WI38 (cell line): ENCODE measurements at regions not wholly inside any gene's neighbourhood (a gene's known extent, or its start where the extent isn't known, plus 50 kb on each side); places are given as distances from the start of the nearest gene placed in this dataset.
"Not testable (repeated sequence)": the region's sequence is repeated elsewhere in the genome, so short reads cannot be mapped to it uniquely, and the experiment has no call there.

Experiments used
- H3K4me3 ChIP-seq: 2 replicates; pipeline ENCODE4 v1.5.1; 2011; ENCODE audit warnings: low read depth, mild to moderate bottlenecking, control low read depth, low read length
- CTCF ChIP-seq: IDR thresholded peaks from 2 replicates; pipeline ENCODE4 v1.5.1; 2012; ENCODE audit warnings: low read depth, mild to moderate bottlenecking, control low read depth, low read length

- TF ChIP-seq CTCF, result no peak
Measured at GRCh38 chr17:77286391-77286640, 145.5 kb downstream of the SEC14L1 start.

GRCh38 chr17:77286641-77287431 is 146.1 kb downstream of the SEC14L1 start:
- H3K4me3 ChIP-seq, result no peak overlapping the region
- no peak for TF ChIP-seq CTCF

More at GRCh38 chr17:77286391-77286640, 145.5 kb downstream of the SEC14L1 start:
- no peak overlapping the region for H3K4me3 ChIP-seq

DNA sequence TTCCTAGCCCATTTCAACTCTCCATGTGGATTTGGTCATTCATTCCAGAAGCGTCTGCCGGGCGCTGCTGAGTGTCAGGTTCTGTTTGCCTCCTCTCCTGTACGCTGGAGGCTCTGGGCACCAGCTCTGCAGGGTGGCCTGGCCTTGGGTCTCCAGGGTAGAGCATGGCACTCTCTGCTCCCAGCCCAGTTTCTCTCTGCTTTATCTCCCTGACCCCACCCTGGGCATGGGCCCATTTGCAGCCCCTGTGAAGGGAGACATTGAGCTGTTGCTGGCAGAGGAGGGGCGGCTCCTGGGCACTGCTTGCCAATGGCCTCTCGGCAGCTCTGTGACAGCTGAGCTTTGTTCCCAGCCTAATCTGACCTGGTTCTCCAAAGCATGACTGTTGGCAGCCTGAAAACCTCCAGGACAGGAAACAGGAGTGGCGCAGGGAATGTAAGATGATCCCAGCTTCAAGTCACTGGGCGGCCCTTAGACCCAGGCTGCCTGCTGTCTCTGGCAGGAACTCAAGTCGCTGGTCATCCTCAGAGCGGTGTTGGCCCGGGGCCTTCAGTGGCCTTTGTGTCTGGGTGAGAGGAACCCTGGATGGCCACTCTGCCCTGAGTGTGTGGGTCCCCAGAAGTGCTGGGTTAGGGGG is 146.8 kb downstream of the SEC14L1 start:
- H3K4me3 ChIP-seq, result no peak overlapping the region
- no peak for TF ChIP-seq CTCF

- H3K4me3 ChIP-seq, result no peak overlapping the region
- TF ChIP-seq CTCF, result no peak
Measured at GRCh38 chr17:77288115-77288619, 147.4 kb downstream of the SEC14L1 start.

- not testable (repeated sequence) for H3K4me3 ChIP-seq
Measured at GRCh38 chr17:77290759-77291558, 150.2 kb downstream of the SEC14L1 start.

GRCh38 chr17:77291591-77292386 is 151.0 kb downstream of the SEC14L1 start:
- TF ChIP-seq CTCF, result no peak
- no peak overlapping the region for H3K4me3 ChIP-seq

DNA sequence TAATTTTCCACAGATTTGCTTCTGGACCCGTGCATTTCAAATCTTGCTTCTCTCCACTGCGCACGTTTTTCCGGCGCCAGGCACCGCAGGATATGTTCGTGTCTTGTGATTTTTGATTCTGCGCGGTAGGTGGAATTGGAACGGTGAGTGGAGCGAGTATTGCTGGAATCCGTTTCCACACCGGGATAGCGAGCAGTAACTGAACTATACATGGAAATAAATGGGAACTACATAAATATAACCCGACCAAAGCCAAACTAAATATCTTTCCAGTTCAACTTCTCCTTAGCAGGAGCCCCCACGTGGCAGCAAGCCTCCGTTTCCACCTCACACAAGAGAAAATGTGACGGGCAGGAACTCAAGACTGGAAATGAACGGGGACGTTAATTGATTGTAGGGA is 154.0 kb downstream of the SEC14L1 start:
- no peak overlapping the region for H3K4me3 ChIP-seq
- TF ChIP-seq CTCF, result no peak
